ENCODE measurements at regions not wholly inside any gene's neighbourhood (a gene's known extent, or its start where the extent isn't known, plus 50 kb on each side); places are given as distances from the start of the nearest gene placed in this dataset.
"Not testable (repeated sequence)": the region's sequence is repeated elsewhere in the genome, so short reads cannot be mapped to it uniquely, and the experiment has no call there.

DNA sequence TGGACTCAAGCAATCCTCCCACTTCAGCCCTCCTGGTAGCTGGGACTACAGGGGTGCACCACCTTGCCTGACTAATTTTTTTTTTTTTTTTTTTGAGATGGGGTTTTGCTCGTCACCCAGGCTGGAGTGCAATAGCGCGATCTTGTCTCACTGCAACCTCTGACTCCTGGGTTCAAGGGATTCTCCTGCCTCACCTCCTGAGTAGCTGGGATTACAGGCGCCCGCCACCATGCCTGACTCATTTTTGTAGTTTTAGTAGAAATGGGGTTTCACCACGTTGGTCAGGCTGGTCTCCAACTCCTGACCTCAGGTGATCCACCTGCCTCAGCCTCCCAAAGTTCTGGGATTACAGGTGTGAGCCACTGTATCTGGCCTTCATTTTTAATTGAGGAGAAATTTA, 141.0 kb upstream of the SALL4 start:
- TF ChIP-seq, protein P1, sequence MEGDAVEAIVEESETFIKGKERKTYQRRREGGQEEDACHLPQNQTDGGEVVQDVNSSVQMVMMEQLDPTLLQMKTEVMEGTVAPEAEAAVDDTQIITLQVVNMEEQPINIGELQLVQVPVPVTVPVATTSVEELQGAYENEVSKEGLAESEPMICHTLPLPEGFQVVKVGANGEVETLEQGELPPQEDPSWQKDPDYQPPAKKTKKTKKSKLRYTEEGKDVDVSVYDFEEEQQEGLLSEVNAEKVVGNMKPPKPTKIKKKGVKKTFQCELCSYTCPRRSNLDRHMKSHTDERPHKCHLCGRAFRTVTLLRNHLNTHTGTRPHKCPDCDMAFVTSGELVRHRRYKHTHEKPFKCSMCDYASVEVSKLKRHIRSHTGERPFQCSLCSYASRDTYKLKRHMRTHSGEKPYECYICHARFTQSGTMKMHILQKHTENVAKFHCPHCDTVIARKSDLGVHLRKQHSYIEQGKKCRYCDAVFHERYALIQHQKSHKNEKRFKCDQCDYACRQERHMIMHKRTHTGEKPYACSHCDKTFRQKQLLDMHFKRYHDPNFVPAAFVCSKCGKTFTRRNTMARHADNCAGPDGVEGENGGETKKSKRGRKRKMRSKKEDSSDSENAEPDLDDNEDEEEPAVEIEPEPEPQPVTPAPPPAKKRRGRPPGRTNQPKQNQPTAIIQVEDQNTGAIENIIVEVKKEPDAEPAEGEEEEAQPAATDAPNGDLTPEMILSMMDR (IDR thresholded peaks at IDR 0.05), result not testable (repeated sequence)
- not testable (repeated sequence) for TF ChIP-seq POLR2AphosphoS5, POLR2A (IDR thresholded peaks at IDR 0.05)
